ENCODE measurements at regions not wholly inside any gene's neighbourhood (a gene's known extent, or its start where the extent isn't known, plus 50 kb on each side); places are given as distances from the start of the nearest gene placed in this dataset.

- TF ChIP-seq PKNOX1 (IDR thresholded peaks at IDR 0.05), result no peak
- TF ChIP-seq BHLHE40 (IDR thresholded peaks at IDR 0.05; ENCODE audit: borderline replicate concordance), result no peak
- no peak for TF ChIP-seq FOXK2 (IDR thresholded peaks at IDR 0.05)
- TF ChIP-seq FOXM1 (IDR thresholded peaks at IDR 0.05; ENCODE audit: borderline replicate concordance), result no peak
- TF ChIP-seq HDGF (IDR thresholded peaks at IDR 0.05; ENCODE audit: borderline replicate concordance), result no peak
Observed at GRCh38 chr6:118403036-118403435, 145.1 kb upstream of the PLN start.
